ENCODE measurements at regions not wholly inside any gene's neighbourhood (a gene's known extent, or its start where the extent isn't known, plus 50 kb on each side); places are given as distances from the start of the nearest gene placed in this dataset.

GRCh38 chr2:183291436-183291835 lies 167.2 kb downstream of the NUP35 start:
- DNase-seq, result no peak

- no peak for DNase-seq
These were observed 167.8 kb downstream of the NUP35 start for GRCh38 chr2:183292028-183292427.

DNA sequence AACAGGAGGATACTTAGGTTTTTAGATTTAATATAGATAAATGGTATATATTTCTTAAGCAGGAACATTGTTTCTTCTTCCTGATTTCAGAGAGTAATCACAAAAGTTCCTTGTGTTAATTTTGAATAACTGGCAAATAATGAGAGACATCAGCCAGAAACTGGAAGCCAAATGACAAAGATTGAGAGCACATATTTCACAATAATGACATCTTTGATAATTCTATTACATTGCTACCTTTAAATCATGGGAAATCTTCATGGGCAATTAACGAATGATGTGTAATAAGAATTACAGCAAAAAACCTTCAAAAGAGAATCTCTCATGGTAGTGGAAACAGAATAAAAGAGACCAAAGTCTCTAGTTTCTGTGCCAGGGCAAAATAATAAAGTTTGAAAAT lies 215.1 kb downstream of the NUP35 start:
- no peak for DNase-seq

DNA sequence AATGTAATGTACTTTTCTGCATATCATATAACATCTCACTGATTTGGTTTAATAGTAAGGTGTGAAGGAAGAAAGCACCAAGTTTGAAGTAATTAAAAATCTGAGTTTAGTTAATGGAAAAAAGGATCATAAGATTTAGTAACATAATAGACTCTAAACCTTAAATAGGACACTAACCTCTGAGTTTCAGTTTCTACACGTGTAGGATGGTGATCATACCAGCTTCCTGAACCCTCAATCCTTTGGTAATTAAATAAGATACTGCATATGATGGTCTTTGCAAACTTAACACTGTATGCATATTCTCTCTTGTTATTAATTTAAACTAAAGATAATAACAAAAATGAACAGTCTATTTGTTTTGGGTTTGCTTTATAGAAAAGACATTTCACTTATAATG lies 216.8 kb downstream of the NUP35 start:
- no peak for DNase-seq

DNA sequence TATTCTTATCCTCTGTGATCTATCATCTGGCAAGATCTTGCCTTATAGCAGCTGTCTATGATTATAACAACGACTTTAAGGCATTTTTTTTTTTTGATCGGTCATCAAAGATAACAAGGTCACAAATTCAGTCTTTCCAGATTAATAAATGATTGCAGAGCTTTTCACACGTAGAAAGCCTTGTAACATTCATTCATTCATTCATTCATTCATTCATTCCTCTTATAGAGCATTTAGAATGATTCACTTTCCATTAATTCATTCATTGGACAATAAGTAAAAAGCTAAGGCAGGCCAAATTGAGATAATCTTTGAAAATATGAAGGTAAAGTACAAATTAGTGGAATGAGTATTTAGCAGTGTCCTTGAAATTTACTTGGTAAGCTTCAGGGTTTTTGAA lies 223.7 kb downstream of the NUP35 start:
- no peak for DNase-seq

GRCh38 chr2:183348492-183348891 lies 224.2 kb downstream of the NUP35 start:
- no peak for DNase-seq

- no peak for DNase-seq
These were observed 224.8 kb downstream of the NUP35 start for GRCh38 chr2:183349091-183349490.

GRCh38 chr2:183359867-183360266 lies 235.6 kb downstream of the NUP35 start:
- DNase-seq, result peak in 1 of 2 experiments; percentile 19

DNA sequence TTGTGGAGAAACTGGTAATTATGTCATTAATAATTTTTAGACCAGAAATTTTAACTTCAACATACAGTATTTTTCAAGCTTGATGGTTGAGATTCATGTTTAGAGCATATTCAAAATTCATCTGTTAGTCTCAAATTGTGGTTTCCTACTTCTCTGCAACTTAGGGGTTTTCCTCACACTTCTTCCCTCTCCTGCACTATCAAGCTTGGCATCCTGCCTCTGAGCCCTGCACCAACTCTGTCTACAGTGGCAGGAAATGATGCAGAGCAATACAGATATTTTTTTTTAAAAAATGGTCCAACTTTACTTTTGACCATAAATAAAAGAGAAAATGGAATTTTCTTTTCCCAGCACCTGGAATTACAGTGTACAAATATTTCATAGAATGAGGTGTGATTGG lies 247.3 kb downstream of the NUP35 start:
- DNase-seq, result no peak

- no peak for DNase-seq
These were observed 251.6 kb downstream of the NUP35 start for GRCh38 chr2:183375821-183376220.

GRCh38 chr2:183383854-183384253 lies 259.6 kb downstream of the NUP35 start:
- DNase-seq, result no peak

GRCh38 chr2:183389546-183390080 lies 265.4 kb downstream of the NUP35 start:
- no peak for DNase-seq

GRCh38 chr2:183390109-183390508 lies 265.9 kb downstream of the NUP35 start:
- DNase-seq, result no peak

GRCh38 chr2:183404392-183404791 lies 280.1 kb downstream of the NUP35 start:
- DNase-seq, result no peak

GRCh38 chr2:183408562-183408961 lies 284.3 kb downstream of the NUP35 start:
- DNase-seq, result no peak

GRCh38 chr2:183409662-183410061 lies 285.4 kb downstream of the NUP35 start:
- DNase-seq, result no peak

DNA sequence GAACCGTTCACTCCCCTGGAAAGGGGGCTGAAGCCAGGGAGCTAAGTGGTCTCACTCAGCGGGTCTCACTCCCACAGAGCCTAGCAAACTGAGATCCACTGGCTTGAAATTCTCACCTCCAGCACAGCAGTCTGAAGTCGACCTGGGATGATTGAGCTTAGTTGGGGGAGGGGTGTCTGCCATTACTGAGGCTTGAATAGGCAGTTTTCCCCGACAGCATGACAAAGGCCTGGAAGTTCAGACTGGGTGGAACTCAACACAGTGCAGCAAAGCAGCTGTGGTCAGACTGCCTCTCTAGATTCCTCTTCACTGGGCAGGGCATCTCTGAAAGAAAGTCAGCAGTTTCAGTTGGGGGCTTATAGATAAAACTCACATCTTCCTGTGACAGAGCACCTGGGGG lies 292.5 kb downstream of the NUP35 start:
- DNase-seq, result no peak

- no peak for DNase-seq
These were observed 302.6 kb downstream of the NUP35 start for GRCh38 chr2:183426825-183427224.

DNA sequence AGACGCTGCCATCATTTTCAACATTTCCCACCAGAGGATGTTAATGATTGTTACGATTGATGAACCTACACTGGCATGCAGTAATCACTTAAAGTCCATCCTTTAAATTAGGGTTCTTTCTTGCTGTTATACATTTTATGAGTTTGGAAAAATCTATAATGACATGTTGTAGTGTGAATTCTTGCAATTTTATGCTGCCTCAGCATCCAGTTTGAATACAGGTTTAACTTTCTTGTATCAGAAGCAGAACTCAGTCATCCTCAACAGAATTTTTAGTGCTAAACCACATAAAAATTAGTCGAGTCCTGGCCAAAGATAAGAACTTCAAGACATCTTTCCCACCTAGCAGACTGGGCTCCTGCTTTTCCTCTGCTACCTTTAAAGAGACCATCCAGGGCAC lies 303.3 kb downstream of the NUP35 start:
- no peak for DNase-seq

DNA sequence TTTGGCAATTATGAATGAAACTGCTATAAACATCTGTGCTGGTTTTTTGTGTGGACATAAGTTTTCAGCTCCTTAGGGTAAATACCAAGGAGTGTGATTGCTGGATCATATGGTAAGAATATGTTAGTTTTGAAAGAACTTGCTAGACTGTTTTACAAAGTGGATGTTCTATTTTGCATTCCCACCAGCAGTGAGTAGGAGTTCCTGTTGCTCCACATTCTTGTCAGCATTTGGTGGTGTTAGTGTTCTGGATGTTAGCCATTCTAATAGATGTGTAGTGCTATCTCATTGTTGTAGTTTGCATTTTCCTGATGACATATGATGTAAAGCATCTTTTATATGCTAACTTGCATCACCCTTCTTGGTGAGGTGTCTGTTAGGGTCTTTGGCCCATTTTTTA lies 304.6 kb downstream of the NUP35 start:
- DNase-seq, result no peak

DNA sequence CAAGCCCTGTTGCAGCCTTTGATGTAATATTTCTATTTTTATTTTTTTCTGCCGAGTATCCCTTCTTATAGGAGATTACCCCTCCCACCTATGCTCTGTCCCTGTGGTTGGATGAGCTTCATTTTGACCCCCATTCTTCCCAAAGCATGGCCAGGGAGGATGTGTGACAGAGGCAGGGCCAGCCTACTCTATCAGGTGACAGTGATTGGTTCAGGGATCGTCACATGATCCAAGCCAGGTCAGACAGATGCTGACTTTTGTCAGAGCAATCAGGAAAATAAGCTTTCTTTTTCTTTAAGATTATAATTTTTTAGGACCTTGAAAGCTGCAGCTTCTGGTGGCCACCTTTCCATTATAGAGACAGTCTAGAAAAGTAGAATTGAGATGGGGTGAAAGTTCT lies 314.3 kb downstream of the NUP35 start:
- no peak for DNase-seq

GRCh38 chr2:183455056-183455455 lies 330.8 kb downstream of the NUP35 start:
- DNase-seq, result no peak

GRCh38 chr2:183456177-183456576 lies 331.9 kb downstream of the NUP35 start:
- no peak for DNase-seq

DNA sequence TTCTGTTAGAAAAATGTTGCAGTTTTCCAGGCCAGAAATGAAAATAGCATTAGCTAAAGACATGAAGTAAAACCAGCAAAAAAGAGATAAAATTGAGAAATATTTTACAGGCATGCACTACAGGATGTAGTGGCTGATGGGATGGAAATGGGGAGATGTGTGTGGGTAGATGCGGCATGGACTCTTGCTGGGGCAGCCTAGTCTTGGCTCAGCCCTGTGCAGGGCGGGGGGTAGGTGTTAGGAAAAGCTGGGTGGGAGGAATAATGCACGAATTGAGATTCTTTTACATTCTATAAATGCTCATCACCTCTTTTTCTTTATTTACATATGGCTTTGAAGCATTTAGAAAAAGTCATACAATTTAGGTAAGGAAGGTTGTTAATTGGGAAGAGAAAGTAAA lies 334.2 kb downstream of the NUP35 start:
- DNase-seq, result no peak

DNA sequence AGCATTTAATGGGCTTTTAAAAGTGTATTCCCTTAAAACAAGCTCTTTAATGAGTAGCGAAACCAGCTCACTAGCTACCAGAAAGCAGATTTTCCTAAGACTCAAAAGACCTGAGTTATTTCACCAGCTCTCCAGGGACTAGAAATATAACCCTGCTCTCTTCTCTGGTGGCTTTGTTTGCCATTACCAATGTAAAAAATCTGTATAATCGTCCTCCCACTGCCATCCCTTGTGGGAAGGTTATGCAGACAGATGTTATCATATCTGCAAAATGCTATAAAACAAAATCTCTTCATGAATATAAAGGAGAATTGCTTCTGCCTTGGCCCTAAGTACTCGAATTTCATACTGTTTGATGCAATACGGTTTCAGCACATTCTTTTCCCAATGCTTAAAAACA lies 335.2 kb downstream of the NUP35 start:
- peak; percentile 10 to 35 for DNase-seq

GRCh38 chr2:183463821-183464220 lies 339.6 kb downstream of the NUP35 start:
- DNase-seq, result no peak

All from NCI-H526 (cell line).